OCI-LY3 (cell line): ENCODE measurements at regions not wholly inside any gene's neighbourhood (a gene's known extent, or its start where the extent isn't known, plus 50 kb on each side); places are given as distances from the start of the nearest gene placed in this dataset.

Experiments
- EZH2phosphoT487 ChIP-seq: fragments of 200-600 bp; shearing (Covaris generic); IDR thresholded peaks from 2 replicates; pipeline ENCODE4 v1.6.1; 2018; ENCODE audit warnings: antibody characterized with exemption, mixed run types, low read depth
- TF ChIP-seq, protein P1 (sequence below): fragments of 200-600, 300-600 bp; sonication (generic); IDR thresholded peaks from 2 replicates; pipeline ENCODE4 v1.5.1; 2014; ENCODE audit warnings: antibody characterized with exemption, low read length, low read depth

DNA sequence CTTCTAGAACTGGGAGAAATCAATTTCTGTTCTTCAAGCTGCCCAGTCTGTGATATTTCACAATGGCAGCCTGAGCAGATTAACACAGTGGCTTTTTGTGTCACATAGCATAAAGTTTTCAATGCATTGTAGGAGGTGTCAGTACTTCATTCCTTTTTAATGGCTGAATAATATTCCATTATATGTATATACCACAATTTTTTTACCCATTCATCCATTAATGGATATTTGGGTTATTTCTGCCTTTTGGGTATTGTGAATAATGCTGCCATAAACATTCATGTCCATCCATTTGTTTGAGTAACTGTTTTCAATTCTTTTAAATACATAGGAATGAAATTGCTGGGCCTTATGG is 191.5 kb downstream of the SETD4 start:
- TF ChIP-seq, protein P1, sequence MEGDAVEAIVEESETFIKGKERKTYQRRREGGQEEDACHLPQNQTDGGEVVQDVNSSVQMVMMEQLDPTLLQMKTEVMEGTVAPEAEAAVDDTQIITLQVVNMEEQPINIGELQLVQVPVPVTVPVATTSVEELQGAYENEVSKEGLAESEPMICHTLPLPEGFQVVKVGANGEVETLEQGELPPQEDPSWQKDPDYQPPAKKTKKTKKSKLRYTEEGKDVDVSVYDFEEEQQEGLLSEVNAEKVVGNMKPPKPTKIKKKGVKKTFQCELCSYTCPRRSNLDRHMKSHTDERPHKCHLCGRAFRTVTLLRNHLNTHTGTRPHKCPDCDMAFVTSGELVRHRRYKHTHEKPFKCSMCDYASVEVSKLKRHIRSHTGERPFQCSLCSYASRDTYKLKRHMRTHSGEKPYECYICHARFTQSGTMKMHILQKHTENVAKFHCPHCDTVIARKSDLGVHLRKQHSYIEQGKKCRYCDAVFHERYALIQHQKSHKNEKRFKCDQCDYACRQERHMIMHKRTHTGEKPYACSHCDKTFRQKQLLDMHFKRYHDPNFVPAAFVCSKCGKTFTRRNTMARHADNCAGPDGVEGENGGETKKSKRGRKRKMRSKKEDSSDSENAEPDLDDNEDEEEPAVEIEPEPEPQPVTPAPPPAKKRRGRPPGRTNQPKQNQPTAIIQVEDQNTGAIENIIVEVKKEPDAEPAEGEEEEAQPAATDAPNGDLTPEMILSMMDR = no peak
- TF ChIP-seq EZH2phosphoT487 = no peak
